Right renal cortex interstitium (tissue), 3 donors: ENCODE measurements at regions not wholly inside any gene's neighbourhood (a gene's known extent, or its start where the extent isn't known, plus 50 kb on each side); places are given as distances from the start of the nearest gene placed in this dataset.
"Not testable (repeated sequence)": the region's sequence is repeated elsewhere in the genome, so short reads cannot be mapped to it uniquely, and the experiment has no call there.

ENCODE experiments used
- DNase-seq, 3 donors: peaks; one replicate each; pipeline ENCODE4 v3.0.0-alpha.2; 2013; ENCODE audit warnings: low read depth in 3 of 3, low spot score in 2 of 3

DNA sequence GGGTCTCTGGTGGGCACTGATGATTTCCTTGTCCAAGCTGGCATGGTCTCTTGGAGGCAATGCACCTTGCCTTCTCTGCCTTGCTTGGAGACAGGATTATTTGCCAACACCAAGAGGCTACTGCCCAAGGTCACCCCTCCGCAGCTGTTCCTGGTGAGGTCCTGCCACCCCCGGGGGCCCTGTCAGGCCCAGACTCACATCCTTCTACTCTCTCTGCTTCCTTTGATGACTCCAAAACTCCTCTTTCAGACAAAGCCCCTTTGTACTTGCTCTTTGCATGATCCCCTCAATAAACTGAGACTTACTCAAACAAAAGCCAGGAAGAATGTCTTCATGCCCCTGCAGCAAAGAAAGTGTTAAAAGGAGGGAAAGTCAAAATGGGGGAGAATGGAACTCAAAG is 137.7 kb downstream of the MEX3B start:
- no peak for DNase-seq

DNA sequence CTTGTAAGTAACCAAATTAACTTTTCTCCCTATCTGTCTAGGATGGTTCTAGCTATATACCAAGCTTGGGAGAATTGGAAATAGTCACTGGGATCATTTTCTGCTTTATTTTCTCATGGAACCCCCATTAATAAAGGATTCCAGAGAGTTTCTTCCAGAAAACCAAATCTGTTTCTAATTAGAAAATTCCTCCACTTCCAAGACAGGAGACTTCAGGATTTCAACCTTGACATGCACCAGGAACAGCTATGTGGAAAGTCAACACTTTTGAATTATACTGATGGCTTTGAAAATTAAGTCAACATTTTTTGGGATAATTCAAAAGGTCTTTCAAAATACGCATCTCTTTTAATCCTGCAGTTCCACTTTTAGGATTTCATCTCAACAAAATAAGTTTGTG is 138.3 kb downstream of the MEX3B start:
- no peak for DNase-seq

DNA sequence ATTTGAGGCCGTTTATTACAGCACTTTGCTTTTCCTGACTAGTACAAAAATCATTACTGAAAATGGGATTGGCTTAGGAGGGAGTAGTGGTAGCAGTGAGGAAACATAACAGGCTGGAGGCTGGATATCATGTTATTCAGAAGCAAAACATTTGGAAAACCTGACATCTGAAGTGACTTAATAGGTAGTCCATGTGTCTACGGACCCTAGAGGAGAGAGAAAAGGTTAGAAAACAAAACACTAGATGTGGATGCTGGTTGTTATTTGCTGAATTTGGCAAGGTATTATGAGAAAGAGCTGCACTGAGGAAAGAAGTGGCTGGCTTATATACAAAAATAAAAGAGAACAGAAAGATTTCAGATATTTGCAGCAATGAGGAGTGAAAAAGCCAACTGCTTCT is 139.9 kb downstream of the MEX3B start:
- DNase-seq = no peak

DNA sequence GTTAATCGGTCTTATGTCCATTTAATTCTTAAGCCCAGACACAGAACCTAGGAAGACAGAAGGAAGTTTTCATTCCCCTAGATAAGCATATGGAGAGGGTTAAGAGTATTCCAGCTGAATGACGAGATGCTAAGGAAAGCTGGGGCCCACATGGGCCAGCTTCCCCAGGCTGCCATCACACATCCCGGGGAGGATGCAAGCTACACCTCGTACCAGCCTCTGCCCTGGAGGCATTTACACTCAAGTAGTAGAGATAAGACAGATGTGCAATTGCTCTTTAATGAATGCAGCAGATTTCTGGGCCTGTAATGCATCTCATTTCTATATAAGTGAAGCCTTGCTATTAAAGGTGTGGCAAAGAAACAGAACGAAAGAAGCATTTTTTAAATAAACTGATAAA is 144.5 kb downstream of the MEX3B start:
- no peak for DNase-seq

DNA sequence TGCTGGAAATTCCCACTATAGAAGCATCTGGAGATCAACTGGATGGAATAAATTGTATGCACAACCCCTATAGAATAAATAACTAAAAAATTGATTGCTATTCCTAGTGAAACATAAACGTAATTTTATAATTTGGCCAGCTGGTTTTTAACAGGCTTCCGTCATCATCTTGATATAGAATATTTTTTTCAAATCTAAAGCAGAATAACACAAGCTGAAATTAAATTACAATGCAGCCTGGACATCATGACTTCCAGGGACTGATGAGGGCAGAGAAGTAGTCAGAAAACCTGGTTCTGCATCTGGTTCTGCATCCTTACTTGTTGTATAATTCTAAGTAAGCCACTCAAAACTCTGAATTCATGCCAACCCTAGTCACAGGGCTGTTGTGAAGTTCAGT is 146.1 kb downstream of the MEX3B start:
- no peak for DNase-seq

DNA sequence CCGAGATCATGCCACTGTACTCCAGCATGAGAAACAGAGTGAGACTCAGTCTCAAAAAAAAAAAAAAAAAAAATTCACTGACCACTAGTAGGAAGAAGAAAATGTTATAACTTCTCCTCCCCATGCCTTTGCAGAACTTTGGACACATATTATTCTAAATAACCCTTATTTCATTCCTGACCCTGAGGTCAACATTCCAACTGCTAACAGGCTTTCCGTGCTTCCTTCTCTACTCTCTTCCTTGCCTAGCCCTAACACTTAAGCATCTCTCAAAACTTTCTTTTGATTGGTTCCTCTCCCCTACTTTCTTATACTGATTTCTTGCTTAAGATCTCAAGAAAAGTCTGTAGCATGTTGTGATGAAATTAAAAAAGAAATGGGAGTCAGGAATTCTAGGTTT is 146.8 kb downstream of the MEX3B start:
- no peak for DNase-seq

DNA sequence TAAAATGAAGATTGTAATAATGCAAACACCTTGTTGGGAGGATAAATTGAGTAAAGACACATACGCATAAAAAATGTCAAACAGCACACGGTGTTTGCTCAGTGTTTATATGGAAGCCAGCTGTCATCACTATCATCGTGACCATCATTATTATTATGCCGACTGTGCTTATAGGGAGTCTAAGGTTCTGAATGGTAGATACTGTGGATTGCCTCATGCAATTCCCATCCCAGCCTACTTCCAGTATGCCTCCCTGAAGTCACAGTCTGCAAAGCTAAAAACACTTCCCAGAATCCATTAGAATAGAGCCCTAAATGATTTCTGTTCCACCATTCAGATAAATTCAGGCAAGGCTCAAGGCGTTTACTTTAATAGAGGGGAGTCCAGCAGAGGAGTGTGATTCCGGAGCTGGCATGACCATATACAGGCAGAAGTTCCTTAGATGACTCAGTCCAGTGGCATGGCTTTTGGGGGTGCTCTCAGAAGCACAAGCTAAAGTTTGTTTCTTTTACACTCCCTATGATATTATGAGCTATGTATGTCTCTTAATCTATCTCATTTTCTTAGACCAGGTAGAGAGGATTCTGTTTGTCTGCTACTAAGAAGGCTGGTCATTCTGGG is 148.7 kb downstream of the MEX3B start:
- no peak for DNase-seq

DNA sequence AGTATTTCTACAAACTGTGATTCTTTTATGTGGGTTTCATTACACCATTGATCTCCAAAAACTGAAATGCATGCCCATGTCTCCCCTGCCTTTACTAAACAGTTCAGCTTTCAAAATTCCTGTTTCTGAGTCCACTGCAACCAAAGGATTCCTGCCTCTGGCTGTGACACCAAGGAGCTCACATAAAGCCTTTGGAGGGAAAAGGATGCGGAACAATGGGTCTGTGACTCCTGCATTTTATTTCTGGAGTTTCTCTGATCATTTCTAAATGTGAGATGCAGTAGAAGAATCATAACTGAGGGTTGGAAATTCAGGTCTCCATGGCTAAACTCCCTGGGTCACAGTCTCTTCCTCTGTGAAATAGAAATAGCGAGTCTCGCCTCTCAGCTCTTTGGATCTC is 149.5 kb downstream of the MEX3B start:
- DNase-seq = no peak

DNA sequence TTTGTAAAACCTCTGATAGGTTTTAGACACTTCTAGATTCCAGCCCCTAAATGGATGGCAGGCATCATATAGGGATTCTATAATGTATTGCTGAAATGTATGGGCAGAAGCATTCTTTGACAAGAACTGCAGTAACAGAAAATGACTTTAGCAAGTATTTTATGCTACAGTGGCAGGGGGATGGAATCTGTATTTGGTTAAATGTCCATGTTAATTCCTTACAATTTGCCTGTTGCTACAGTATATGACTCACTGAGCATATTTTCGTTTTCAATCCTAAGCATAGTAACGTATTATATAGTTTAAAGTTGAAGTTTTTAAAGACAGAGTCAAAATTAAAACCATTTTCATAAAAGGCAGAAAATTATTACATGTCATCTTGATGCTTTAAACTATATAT is 150.1 kb downstream of the MEX3B start:
- no peak for DNase-seq

DNA sequence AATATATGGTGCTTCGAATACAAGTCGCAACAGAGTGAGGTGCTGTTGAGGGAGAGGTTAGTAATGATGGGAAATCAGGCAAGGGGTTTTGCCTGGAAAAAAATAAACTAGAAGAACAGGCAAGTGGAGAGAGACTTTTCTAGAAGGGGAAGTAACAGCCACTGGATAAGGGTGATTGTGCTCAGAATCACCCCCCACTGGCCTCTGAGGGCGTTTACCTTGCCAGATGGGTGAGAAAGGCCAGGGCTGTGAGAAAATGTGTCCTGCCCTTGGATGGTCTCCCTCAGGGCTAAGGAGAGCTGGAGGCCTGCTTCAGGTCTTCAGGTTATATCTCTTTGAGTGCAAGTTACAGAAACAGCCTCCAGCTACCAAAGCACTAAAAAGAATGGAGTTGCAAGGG is 151.8 kb downstream of the MEX3B start:
- DNase-seq = no peak

DNA sequence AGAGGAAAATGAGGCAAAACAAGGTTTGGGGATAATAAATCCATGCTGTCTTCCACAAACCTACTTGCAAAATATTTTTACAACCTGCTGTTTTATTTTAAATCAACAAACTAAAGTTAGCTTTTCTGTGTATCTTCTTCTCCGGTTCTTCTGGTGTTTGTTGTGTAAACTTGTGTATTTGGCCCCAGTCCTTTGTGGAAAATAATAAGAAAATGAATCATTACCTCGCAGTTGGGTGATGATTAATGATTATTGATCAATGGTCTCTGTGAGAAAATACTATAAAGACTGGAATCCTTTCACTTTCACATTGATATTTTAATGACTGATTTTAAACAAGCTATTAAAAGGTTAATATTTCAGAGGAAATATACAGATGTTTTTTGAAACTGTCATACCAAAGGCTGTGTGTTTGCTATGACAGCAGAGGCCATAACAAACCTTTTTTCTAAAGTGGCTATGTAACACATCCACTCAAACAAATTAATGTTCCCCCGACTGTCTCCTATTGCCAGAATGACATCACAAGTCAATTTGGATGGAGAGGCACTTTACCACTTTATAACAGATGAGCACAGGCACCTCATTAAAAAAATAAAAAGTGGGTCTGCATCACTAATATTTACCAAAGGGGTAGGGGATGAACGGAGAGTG is 152.5 kb downstream of the MEX3B start:
- no peak for DNase-seq

DNA sequence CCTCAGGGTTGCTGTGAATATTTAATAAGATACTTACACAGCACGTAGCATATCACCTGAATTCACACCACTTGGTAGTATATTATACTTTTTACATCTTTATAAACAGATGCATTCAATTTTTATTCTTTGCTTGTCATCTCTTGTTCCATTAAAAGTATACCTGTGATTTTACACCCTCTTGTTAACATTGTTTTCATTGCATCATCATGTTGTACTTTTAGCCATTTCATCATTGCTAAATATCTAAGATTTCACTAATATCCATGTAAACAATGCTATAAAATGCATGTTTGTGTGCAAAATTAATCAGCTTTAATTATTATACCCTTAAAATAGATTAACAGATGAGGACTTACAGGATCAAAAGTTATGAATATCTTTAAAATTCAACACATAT is 155.3 kb downstream of the MEX3B start:
- no peak for DNase-seq

DNA sequence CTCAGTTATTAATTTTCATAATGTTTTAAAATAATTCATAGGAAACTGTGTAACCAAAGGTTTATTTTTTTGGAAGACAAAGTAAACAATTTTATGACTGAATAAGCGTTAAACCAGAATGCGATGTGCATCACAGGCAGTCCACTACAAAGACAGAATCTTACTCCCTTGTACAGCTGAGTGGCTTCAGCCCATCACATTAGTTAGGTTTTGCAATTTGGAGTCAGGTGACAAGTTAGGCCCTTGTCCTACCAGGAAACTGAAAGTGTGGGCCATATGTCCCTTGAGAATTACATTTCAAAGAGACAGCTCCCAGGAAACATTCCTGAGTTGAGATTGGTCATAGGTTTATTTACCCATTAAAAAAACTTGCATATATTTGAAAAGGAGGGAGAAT is 156.3 kb downstream of the MEX3B start:
- DNase-seq = no peak

DNA sequence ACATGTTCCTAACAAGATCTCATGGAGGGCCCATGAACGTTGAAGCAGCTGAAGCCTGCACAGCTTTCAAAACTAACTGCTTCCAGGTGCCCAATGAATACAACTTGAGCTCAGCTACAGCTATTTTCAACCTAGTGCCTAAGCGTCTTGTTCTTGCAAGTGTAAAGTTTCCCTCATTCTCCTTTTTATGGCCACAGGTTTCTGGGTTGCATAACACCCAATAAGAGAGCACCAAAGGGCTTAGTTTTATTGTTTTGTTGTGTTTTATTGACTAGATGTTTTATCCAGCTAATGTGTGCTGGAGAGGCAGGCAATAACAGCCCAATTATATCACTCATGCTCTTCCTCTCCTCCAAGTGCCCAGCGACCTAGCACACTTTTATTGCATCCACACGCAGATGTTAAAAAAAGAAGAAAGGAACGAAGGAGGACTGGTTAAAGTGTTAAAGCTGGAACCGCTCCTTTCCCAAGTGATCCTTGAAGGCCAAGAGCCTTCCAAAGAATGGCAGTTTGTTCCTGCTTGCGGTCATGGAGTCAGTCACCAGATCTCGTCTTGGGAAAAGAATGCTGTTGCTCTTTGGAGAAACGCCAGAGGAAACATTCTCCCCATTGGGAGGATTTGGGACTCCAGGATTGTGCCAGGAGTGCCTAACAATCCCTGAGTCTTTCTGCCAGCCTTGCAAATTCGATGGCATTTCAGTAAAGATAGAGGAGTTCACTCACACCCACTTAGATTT is 156.9 kb downstream of the MEX3B start:
- no peak for DNase-seq

DNA sequence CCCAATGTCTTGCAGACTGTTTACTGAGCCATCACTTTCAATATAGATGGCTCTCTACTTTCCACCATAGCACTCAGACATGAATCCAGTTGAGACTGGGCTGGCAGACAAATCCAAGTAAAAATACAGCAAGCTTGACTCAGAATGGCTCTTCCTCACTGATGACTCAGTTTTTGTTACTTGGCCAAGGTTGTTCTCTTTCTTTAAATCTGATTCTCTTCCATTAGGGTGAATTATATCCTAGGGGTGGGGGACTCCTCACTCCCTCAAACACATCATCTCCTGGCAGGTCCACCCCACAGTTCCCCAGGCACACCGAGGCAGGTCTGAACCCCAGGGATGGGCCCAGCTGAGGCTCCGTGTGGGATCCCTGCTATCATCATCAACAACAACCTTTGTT is 157.9 kb downstream of the MEX3B start:
- DNase-seq = no peak

DNA sequence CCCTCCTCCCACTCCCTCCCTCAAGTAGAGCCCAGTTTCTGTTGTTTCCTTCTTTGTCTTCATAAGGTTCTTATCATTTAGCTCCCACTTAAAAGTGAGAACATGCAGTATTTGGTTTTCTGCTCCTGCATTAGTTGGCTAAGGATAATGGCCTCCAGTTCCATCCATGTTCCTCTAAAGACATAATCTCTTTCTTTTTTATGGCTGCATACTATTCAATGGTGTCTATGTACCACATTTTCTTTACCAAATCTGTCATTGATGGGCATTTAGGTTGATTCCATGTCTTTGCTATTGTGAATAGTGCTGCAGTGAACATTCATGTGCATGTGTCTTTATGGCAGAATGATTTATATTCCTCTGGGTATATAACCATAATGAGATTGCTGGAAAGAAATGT is 158.6 kb downstream of the MEX3B start:
- not testable (repeated sequence) for DNase-seq

DNA sequence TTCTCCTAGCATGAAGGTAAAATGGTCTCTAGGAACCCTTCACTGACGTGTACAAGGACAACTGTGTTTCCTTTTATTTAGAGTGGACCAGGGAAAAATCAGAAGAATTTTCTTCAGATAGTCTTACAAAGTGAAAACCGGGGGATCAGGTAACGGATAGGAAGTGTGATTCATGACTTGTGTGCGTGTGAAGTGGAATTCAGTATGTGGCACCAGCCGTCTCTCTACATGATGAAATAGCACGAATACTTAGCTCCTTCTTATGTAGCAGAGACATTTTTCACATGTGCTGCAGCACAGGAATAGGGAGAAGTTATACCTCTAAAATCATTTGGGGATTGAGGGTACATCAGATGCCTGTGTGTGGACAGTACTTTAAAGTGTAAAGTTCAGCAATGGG is 159.2 kb downstream of the MEX3B start:
- DNase-seq = no peak

DNA sequence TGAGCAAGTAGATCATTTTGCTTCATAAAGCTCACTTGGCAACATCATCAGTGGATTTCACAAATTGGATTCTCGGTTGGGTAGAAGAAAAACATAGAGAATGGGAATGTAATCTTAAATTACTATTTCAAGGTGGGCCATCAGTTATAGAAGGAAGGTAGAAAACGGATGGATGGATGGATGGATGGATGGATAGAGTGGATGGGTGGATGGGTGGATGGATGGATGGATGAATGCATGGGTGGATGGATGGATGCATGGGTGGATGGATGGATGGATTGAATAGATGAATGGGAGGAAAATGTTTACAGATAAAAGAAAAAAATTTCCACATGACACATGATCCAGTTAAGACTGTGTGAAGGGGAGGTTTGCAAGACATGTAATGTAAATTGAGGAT is 159.7 kb downstream of the MEX3B start:
- DNase-seq = no peak

DNA sequence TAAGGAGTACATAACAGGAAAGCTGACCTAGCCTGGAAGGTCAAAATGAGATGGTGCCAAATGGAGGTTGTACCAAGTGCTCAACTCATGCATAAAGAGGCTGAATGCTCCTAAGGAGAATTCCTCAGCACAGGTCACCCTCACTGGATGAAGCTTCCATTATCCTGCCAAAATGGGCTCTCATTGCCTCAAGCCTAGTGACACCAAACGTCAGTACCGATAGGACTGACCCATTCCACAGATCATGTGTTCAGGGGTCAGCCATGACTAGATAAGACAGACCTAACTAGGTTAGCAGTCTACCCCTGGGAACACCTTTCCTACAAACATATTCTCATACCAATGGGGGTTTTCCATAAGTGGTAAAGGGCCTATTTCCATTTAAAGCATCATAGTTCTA is 160.7 kb downstream of the MEX3B start:
- DNase-seq = no peak

DNA sequence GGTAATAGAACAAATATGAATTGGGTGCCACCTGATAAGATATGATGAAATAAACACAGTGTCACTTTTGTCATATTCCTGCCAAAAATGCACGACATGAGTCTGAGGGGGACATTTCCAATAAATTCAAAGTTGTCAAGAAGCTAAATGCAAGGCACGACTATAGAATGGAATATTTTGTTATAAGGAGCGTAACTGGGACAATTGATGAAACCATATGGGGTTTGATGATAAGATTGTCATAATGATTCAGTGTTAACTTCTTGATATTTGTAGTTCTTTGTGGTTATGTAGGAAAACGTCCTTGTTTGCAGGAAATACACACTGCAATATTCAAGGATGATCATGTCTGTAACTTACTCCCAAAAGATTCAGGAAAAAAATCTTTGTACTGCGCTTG is 163.3 kb downstream of the MEX3B start:
- DNase-seq = no peak

DNA sequence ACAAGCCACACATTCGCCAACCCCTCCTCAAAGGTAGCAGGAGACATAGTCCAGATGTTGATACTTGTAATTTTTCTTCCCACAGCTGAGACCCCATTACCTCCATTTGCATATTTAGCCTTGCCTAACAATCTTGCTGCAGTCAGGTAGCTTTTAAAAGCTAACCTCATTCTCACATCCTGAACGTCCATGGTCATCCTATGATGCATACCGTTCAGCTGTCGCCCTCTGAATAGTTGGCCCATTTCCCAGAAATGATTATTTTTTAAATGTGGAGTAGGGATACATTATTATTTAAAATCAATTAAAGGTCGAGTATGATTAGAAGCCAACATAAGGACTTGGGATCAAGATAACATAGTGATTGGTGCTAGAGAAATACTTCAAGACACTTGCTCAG is 165.0 kb downstream of the MEX3B start:
- no peak for DNase-seq

DNA sequence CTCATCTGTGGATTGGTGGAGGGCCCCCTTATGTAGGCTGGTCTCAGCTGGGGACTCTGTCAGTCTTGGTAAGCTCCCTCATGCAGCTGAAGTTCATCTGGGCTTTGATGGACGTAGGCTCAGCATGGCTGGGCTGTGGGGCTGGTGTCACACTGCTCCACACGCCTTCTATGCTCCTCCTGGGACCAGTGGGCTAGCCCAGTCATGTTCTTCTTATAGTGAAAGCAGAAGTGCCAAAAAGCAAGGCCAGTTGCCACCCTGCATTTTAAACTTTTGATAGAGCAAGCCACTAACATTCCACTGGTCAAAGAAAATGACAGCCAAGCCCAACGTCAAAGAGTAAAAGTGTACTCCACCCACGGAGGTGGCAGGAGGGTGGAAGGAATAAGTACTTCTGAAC is 165.5 kb downstream of the MEX3B start:
- no peak for DNase-seq
